GM18498 (cell line): ENCODE measurements at regions not wholly inside any gene's neighbourhood (a gene's known extent, or its start where the extent isn't known, plus 50 kb on each side); places are given as distances from the start of the nearest gene placed in this dataset.
"Not testable (repeated sequence)": the region's sequence is repeated elsewhere in the genome, so short reads cannot be mapped to it uniquely, and the experiment has no call there.

Experiments
- ATAC-seq: cut with Tn5 transposase; IDR thresholded peaks from one replicate; pipeline ENCODE4 v1.9.1; 2021; ENCODE audit warnings: mild to moderate bottlenecking, moderate library complexity; ENCODE audit not compliant: unreplicated experiment

DNA sequence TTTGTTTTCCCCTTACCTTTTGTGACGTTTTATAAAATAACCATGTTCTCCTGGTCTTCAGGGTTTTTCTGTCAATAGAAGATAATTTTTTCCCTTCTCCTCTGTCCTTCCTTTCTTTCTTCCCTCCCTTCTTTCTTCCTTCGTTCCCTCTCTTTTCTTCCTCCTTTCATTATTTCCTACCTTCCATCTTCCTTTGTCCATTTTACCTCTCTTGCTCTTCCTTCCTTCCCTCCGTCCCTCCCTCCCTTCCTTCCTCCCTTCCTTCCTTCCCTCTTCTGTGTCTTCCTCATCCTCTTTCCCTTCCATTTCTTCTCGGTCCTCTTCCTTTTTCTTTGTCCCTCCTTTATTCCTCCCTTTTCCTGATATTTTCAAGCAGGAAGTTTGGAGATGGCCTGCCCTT, 128.2 kb downstream of the TEX36 start:
- ATAC-seq = no peak

DNA sequence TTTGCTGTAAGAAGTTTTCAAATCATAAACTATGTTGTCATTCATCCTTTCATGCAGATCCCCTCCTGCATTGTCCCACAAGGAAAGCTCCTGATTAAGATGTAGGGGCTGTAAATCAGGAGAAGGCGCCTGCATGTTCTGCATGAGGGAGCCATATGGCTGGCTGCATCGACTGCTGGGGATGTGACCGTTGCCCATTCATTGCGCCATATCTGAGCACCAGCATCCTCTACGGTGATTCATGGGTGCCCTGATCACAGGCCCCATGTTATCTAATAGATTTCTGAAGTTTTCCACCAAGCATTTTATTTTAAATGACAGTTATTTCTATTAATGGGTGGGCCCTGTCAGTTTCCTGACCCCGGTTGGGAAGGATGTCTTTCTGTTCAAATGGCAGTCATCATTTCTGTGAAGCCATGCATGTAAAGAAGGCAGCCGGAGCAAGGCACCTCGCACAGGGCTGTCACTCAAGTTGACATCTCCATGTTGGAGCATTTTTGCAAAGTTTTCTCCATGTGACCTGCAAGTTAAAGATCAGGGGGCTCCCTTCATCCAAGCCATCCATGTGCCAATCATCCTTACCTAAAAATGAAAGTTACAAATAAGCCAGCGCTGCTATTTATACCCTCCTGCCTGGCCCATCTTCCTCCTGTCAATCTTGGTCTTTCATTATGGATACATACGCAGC, 128.8 kb downstream of the TEX36 start:
- ATAC-seq = no peak

DNA sequence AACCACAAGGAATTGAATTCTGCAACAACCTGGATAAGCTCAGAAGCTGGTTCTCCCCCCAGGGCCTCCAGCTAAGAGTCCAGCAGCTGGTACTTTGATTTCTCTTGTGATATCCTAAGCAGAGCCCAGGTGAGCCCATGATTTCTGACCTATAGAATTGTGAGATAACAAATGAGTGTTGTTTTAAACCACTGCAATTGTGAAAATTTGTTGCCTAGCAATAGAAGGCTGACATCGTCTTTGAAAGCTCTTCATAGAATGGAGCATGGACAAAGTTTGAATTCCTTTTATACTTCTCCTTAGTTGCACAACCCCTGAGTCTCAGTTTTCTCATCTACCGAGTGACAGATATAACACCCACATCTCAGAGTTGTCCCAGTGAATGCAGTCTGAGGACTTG, 129.9 kb downstream of the TEX36 start:
- no peak for ATAC-seq

DNA sequence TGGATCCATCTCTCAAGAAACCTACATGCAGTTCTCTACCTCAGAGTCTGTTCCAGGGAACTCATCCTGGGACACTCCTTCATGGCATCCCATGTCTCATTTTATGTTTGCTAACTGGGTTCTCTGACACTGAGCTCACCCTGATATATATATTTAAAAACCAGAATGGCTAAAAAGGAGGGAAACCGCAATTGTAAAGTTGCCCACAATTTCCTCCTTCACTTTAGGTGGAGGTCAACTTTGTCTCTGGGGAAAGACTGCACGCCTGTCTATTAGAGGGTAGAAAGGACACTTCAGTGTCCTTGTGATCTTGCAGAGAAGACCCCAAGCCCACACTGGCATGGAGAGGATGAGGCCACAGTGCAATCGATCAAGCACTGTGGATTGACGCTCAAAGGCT, 131.7 kb downstream of the TEX36 start:
- no peak for ATAC-seq

DNA sequence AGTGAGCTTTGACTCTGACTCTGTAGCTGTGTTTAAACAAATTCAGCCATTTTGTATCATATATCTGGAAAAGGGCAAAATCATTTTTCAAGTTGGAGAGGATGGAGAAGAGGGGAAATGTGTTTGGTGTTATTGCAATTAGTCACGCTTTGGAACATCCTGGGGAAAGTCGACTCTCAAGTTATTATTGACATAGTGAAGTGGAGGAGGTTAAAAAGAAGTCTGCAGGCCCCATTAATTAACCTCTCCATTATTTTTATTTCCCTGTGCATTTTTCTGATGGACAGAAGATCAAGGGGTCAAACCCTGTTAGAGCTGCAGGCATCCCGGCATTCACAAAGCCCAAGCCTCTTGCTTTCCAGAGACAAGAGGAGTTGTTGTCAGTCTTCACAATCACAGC, 132.6 kb downstream of the TEX36 start:
- ATAC-seq = no peak

DNA sequence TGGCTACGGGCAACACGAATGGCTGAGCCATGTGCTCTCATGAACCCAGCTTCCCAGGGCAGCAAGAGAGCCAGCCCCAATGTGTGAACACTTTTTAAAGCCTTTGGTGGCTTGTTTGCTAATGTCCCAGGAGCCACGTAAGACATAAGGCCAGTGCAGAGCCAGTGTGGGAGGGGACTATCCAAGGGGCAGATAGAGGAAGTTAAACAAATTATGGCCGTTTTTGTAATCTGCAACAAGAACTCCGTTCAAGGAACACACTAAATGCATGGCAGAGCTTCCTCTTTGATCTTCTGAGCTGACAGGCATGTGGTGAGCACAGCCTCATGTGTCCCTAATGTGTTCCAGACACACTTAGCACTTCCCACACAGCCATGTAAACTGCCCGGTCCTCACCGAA, 133.3 kb downstream of the TEX36 start:
- no peak for ATAC-seq

DNA sequence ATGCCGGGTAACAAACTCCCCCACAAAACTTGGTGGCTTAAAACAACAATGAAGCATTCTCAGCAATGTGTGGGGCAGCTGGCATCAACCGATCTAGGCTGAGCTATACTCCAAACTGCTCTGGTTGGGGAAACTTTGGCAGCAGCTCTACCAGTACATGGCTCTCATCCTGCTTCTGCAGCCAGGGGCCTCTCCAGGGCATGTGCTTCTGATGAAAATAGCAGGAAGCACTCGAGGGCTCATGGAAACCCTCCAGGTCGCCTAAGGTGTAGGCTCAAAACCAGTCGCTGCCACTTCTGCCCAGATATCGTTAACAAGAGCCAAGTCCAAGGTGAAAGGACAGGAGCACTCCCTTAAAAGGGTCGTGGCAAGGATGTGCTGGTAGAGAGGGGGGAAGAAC, 134.1 kb downstream of the TEX36 start:
- ATAC-seq = no peak

DNA sequence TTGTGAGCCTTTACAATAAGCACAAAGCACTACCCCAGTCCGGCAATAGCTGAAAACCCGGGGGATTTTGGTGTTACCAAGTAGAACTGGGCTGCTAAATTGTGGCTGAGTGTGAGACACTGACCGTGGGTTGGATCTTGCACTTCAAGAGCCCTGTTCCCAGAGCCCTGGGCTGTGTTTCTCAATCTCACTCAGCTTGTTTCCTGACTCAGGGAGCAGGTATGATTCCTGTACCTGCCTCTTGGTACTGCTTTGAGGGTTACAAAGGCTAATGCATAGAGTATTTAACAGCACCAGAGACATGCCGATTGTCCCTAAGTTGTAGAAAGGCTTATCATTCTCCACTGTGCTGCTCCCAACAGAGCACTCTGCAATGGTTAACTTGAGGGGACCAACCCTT, 134.6 kb downstream of the TEX36 start:
- ATAC-seq = no peak

DNA sequence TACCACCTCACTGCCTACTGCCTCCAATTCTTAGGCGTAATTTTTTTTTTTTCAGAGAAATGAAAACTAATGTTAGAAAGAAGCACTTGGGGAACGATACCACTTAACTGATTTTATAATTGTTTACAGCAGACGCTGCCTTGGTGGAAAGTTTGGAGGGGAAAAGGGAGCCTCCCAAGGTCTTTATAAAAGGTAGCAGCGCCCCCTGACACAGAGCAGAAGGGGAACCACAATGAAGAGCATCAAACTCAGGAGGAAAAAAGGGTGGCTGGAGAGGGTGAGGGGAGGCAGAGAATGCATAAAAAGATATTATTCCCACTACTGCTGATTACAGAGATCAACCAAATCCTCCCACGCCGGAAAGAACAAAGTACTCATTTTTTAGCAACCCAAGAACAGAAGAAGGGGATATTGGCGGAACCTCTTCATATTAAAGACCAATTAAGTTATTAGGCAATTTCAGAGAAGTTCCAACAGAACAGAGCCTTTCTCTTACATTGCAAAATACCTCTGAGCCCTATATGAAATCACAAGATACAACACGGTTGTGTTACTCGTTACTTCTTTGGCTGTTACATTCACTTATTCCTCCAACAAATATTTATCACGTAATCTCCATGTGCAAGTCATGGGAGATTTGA, 135.8 kb downstream of the TEX36 start:
- no peak for ATAC-seq

DNA sequence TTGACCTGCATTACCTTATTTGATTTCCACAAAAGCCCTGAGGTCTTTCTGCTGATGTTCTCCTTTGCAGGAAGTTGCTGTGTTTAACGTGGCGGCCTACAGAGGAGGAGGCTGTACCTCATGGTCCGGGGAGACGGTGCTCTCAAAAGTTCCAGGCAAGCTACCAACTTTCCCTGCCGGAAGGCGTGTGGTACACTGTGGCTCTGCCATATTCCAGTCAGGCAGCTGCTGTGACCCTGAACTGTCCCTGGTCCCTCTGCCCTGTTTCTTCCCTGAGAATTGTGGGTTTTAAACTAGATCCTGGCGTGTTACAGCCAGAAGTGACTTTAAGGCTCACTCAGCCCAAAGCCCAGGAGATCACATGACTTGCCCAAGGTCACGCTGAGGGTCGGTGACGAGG, 139.2 kb downstream of the TEX36 start:
- ATAC-seq = no peak

DNA sequence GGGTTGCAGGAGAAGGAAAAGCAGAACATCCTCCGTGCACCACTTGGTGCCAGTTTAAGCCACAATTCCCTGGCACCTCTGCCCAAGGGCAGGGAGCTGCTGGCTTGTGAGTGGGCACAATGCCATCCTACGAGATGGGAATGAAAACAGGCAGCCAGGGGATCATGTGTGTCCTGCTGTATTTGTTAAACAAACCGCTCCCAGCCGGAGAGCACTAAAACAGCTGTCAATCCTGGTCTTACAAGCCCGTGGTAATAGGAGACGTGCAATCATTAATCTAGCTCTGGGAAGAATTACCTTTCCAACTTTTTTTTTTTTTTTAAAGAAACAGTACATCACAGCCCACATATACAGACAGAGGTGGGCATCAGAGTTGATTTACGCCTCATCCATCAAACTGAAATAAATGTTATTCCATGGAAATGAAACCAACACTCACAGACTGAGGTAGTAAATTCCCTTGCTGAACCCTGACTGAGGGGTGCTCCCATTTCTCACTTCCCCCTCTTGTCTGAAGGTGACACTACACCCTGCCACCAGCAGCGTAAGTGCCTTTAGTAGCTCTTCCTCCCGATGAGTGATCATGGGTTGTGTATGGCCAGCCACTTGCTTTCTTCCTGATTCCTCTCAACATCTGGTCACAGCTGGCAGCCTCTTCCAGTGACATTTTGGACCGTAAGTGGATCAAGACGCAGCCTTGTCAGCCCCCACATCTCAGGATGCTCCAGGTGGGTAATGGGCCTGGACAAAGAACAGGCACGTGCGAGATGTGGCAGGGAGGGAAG, 143.8 kb downstream of the TEX36 start:
- no peak for ATAC-seq

DNA sequence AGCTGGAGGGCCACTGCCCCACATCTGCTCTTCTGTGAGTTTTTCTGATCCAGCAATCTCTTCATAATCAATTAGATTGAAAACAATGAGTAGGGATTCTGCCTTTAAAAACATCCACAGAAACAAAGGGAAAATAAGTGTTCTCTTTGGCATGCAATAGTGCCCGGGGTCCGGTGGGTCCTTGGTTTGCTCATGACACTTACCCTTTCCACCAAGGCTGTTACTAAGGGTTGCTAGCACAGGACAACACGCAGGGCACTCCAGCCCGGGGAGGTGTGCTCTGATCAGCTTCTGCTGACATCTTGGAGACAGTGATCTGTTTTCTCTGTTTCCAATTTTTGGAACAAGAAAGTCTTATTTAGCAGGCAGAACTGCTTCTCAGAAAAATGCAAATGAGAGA, 146.7 kb downstream of the TEX36 start:
- ATAC-seq = no peak

DNA sequence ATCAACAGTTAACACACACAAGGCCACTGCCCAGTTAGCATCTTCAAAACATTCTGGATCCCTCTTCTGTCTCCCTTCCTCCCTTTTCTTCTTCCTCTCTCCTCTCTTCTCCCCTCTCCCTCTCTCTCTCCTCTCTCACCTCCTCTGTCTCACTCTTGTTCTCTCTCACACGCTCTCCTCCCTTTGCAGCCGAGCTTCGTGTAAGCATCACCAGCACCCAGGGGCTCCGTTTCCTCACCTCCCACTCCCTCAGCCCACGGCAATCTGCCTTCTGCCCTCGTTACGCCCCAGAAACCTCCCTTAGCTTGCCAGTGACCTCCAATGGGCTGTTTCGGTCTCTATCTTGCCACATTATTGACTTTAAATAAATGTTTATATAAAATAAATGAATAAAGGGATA, 147.4 kb downstream of the TEX36 start:
- ATAC-seq = no peak

DNA sequence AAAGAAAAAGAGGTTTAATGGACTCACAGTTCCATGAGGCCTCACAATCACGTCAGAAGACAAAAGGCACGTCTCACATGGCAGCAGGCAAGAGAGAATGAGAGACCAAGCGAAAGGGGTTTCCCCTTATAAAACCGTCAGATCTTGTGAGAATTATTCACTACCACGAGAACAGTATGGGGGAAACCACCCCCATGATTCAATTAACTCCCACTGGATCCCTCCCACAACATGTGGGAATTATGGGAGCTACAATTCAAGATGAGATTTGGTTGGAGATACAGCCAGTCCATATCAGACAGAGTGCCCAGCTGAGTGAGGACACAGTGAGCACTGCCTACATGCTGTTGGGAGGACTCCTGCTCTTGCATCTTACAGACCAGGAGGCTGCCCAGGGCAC, 148.4 kb downstream of the TEX36 start:
- ATAC-seq = no peak

DNA sequence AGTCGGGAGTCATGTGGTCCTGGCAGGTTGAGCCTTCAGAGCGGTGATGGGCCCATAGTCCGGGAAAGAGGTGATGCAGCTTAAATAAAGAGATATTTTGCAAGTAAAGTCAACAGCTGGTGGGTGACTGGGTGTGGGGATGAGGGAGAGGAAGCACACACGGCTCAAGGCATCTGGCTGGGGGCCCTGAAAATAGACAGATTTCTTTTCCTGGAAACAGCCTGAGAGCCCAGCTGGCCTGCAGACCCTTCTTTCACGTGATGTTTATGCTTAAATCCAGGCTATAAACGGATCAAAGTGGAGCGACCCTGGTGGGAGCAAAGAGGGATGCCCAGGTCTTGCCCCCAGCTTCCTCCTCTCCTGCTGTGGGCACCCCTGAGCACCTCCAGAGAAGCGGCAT, 149.1 kb downstream of the TEX36 start:
- ATAC-seq = no peak

DNA sequence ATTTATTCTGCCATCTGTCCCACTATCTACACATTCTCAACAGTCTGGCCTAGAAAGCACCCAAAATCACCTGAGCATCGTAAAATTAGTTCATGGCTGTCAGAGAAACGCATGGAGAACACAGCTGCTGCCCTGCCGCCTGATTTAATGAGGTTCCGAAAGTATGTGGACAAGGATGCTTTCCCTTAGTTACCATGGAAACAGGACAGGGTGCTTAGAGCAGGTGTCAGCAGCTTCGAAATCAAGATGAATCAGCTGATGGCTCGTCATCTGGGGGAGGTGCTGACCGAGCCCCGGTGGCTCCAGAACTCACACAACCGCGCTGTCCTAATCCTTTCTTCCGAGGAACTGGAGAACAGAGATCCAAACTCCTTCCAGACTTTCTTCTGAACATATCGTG, 151.5 kb downstream of the TEX36 start:
- ATAC-seq = no peak

DNA sequence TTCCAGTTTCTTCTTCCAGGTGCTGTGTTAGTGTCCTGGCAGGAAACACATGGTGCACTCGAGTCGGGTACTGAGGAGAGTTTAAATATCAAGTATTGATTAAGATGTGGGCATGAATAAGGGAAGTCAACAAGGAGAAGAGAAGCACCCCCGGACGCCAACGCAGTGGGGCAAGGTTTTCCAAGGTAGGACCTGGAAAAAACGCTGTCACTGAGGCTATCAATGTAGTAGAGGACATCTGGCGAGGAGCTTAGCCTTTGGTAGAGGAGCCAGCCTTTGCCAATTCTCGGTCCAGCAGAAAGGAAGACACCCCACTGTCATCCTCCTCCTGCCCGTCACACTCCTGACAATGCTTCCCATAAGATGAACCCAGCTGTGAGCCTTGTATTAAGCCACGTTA, 159.6 kb downstream of the TEX36 start:
- ATAC-seq = no peak

DNA sequence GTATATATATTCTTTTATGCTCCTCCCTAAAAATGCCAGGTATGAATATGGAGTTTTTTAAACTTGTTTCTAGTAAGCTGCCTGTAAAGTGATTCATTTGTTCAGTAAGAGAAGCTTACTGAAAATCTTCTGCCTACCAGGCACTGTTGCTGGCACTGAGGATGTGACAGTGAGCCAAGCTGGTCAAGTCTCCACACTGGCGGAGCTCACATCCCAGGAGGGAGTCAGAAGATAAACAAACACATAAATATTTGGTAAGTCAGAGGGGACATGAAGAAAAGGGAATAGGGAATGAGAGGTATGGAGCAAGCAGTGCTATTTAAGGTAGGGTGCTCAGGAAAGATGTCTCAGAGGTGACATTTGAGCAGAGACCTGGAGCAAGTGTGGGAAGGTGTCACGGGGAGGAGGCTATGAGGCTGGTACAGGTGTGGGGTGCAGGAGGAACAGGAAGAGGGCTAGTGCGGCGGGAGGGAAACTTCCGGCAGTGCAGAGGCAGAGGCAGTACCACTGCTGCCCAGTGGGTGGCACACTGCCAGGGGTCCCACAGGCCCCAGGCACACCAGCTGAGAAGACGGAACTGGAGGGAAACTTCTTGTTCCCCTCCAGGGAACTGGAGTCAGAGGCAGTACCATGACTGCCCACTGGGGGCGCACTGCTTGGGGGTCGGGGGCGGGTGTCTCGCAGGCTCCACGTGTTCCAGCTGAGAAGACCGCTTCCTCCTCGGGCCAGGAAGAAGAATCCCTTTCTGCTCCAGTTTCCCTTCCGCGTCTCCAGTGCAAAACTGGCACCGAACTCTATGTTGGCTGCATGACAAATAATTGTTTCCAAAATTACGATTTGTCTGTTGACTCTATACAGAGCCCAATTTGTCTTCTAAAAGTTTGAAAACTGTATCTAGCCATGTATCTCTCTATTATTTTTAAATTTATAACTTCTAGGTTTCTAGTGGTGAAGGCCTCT, 161.0 kb downstream of the TEX36 start:
- ATAC-seq = no peak

DNA sequence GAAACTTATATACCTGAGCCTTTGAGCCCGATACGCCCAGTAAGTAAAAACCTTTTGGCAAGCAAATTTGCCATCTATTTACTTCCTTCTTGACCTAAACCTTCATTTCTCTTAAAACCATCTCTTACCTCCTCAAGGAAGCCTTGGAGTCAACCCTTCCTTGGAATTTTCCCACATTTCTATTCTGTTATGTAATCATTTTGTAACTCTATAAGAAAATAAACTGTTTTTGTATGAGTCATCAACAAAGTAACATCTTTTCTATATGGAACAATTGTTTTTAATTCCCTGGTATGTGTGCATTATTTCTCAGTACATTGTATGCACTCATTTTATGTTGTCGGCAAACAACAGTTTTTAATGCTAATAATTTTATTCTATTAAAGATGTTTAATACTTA, 162.0 kb downstream of the TEX36 start:
- ATAC-seq = no peak

DNA sequence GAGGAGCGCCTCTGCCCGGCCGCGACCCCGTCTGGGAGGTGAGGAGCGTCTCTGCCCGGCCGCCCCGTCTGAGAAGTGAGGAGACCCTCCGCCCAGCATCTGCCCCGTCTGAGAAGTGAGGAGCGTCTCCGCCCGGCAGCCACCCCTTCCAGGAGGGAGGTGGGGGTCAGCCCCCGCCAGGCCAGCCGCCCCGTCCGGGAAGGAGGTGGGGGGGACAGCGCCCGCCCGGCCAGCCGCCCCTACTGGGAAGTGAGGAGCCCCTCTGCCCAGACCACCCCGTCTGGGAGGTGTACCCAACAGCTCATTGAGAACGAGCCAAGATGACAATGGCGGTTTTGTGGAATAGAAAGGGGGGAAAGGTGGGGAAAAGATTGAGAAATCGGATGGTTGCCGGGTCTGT, 164.6 kb downstream of the TEX36 start:
- ATAC-seq = not testable (repeated sequence)

DNA sequence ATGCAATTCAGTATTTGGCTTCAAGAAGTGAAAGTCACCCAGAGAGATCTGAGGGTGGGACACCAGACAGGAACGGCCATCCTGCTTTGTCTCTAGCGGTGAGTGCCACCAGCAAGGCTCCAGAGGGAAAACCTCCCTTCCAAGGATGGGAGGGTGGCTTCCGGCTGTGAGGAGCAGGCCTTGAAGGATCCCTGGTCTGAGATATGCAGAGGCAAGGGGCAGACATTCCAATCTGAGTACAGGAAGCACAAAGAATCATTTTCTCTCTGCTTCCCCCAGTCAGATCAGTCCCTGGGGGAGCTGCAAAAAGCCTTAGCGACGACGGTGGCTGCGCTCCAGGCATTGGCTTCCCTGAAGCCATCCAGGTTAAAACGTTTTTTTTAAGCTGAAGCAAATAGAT, 167.4 kb downstream of the TEX36 start:
- ATAC-seq = no peak
